ENCODE measurements at regions not wholly inside any gene's neighbourhood (a gene's known extent, or its start where the extent isn't known, plus 50 kb on each side); places are given as distances from the start of the nearest gene placed in this dataset.

DNA sequence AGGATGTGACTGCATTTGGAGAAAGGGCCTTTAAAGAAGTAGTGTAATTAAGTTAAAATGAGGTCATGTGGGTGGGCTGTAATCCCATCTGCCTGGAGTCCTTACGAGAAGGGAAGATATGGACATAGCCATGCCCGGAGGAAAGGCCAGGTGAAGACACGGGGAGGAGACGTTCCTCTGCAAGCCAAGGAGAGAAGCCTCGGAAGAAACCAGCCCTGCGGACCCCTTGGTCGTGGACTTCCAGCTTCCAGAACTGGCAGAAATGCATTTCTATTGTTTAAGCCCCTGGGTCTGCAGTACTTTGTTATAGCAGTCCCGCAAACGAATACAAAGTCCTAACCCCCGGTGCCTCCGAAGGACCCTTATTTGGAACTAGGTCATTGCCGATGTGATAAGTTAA is 87.6 kb upstream of the TAF1B start:
- no peak overlapping the region for H3K4me3 ChIP-seq (ENCODE audit: low read depth, low read length)
- H3K36me3 ChIP-seq (replicated peaks) = no peaks in the 10 kb centered on the region
- TF ChIP-seq, protein P1, sequence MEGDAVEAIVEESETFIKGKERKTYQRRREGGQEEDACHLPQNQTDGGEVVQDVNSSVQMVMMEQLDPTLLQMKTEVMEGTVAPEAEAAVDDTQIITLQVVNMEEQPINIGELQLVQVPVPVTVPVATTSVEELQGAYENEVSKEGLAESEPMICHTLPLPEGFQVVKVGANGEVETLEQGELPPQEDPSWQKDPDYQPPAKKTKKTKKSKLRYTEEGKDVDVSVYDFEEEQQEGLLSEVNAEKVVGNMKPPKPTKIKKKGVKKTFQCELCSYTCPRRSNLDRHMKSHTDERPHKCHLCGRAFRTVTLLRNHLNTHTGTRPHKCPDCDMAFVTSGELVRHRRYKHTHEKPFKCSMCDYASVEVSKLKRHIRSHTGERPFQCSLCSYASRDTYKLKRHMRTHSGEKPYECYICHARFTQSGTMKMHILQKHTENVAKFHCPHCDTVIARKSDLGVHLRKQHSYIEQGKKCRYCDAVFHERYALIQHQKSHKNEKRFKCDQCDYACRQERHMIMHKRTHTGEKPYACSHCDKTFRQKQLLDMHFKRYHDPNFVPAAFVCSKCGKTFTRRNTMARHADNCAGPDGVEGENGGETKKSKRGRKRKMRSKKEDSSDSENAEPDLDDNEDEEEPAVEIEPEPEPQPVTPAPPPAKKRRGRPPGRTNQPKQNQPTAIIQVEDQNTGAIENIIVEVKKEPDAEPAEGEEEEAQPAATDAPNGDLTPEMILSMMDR (IDR thresholded peaks at IDR 0.05; ENCODE audit: low read depth, low read length, missing control alignments) = no peak
- no peak for DNase-seq
- in situ Hi-C loops (cut with HindIII; ENCODE audit: low pct_ligation_motif_present, low sequenced_read_pairs) = no loop called here
- H3K27ac ChIP-seq = no peak overlapping the region
- H3K27me3 ChIP-seq (replicated peaks) = no peaks in the 10 kb centered on the region

DNA sequence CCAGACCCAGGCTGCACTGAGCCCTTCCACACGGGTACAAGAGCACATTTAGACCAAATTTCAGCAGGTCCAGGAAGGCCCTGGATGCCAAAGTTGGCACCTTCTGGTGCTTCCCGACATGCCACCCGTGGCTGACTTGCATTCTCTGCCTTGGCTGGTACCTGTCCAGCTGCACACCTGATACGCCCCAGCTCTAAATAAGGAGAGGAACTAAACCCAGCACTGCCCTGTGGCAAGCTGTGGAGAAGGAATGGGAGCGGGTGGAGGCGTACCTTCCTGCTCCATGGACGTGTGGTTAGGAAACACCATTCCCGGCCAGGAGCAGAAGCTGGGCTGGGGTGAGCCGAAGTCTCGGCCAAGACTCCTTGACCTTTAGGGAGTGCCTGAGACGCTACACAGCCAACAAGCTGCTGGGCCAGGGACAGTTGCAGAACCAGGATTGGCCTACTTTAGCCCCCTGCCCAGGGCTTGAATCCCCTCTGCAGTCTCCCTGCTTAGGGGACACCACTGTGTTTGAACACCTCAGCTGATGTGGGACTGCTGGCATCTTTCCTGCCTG is 86.5 kb upstream of the TAF1B start:
- in situ Hi-C loops (cut with HindIII; ENCODE audit: low pct_ligation_motif_present, low sequenced_read_pairs) = no loop called here

DNA sequence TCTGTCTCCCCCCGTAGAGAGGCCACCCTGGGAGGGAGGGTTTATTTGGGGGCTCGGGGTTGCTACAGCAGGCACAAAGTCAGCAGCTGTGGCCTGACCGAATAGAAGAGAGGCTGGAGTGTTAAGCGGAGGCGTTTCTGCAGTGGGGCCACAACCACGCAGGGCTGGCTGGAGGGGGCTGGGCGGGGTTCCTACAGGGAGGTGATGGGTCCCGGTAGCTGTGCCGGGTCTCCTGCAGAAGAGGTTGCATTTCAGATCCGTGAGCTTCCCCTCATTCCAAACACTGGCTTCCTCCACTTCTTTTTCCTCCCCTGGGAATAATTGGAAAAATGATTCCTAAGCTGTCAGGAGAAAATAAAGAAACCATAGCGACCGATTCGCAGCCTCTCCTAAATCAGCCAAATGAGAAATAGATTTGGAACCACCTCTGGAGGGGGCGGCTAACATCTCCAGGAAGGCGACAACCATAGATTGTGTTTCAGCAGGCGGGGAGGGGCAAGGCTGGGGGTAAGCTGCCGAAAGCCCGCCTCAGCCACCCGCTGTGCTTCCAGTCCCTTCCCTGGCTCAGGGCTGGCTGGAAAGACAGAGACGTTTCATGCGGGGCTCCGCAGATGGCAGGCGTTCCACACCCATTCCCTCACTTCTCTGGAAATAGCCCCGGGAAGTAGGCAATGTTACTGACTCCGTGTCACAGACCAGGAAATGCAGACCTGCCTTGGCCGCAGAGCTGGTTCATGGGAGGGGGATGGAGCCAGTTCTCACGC is 85.6 kb upstream of the TAF1B start:
- Histone ChIP-seq H3K4me3 (ENCODE audit: low read depth, low read length) (peak overlapping the region; percentile 42), H3K36me3 (replicated peaks) (no peaks in the 10 kb centered on the region), H3K27ac (no peak overlapping the region), H3K27me3 (replicated peaks) (no peaks in the 10 kb centered on the region)
- no peak for DNase-seq
- in situ Hi-C loops (cut with HindIII; ENCODE audit: low pct_ligation_motif_present, low sequenced_read_pairs) = no loop called here
- TF ChIP-seq, protein P1 (IDR thresholded peaks at IDR 0.05; ENCODE audit: low read depth, low read length, missing control alignments) = no peak

More for the DNA sequence above, 86.5 kb upstream of the TAF1B start:
- H3K27me3 ChIP-seq (replicated peaks) = no peaks in the 10 kb centered on the region
- H3K4me3 ChIP-seq (ENCODE audit: low read depth, low read length) = no peak overlapping the region
- TF ChIP-seq, protein P1 (IDR thresholded peaks at IDR 0.05; ENCODE audit: low read depth, low read length, missing control alignments) = no peak
- H3K27ac ChIP-seq = no peak overlapping the region
- no peaks in the 10 kb centered on the region for H3K36me3 ChIP-seq (replicated peaks)
- no peak for DNase-seq

DNA sequence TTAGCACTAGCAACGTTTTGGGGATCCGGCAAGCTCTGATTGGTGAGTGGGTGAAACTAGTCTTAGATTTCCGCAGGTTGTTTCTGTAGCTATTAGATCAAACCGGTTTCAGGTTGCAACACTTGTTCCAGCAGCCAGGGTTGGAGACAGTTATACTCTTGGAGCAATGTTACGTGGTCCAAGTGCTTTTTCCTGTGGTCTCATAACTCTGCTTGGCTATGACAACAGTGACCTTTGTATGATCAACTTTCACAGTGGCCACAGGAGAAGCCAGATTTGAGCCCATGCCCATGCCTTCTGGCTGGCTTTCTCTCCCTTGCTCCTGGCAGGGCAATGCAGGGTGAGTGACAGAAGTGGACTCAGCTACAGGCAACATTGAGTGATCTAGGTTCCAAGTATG is 84.5 kb upstream of the TAF1B start:
- TF ChIP-seq, protein P1 (IDR thresholded peaks at IDR 0.05; ENCODE audit: low read depth, low read length, missing control alignments) = no peak
- in situ Hi-C loops (cut with HindIII; ENCODE audit: low pct_ligation_motif_present, low sequenced_read_pairs) = no loop called here
- DNase-seq = no peak
- H3K27me3 ChIP-seq (replicated peaks) = no peaks in the 10 kb centered on the region
- no peaks in the 10 kb centered on the region for H3K36me3 ChIP-seq (replicated peaks)
- H3K27ac ChIP-seq = no peak overlapping the region
- no peak overlapping the region for H3K4me3 ChIP-seq (ENCODE audit: low read depth, low read length)

DNA sequence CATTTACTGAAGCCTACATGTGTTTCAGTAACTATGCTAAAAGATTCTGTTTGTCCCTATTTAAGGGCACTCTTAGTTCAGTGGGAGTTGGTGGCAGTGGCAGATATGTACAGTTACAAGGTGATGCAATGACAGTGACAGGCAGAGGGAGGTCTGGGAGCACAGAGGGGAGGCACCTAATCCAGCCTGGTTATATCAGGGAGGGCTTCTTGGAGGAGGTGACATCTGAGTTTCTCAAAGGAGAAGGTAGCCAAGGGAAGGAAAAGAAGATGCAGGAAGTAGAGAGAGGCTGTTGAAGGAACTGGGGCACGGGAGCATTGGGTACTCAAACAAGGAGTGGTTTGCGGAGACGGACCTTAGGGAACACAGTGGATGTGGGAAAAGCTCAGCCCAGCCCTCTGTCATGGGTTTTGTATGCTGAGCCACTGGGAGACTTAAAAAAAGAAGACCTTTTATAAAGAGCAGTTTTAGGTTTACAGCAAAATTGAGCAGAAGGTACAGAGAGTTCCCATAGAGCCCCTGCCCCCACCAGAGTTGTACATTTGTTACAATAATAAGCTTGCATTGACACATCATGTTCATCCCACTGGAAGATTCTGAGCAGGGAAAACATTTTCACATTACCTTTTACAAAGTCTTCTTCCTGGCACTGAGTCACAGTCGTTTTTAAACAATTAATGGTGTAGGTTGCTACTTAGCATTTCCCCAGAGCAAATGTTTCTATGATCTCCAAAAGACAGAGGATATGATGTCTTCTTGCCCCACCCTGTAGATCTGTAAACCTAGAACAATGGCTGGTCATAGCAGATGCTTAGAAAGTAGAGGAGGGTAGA is 83.0 kb upstream of the TAF1B start:
- DNase-seq = no peak
- Histone ChIP-seq H3K4me3 (ENCODE audit: low read depth, low read length) (no peak overlapping the region), H3K36me3 (replicated peaks) (no peaks in the 10 kb centered on the region), H3K27me3 (replicated peaks) (no peaks in the 10 kb centered on the region), H3K27ac (no peak overlapping the region)
- TF ChIP-seq, protein P1 (IDR thresholded peaks at IDR 0.05; ENCODE audit: low read depth, low read length, missing control alignments) = no peak
- in situ Hi-C loops (cut with HindIII; ENCODE audit: low pct_ligation_motif_present, low sequenced_read_pairs) = no loop called here
